Neural cell (in vitro differentiated cells): ENCODE measurements at regions not wholly inside any gene's neighbourhood (a gene's known extent, or its start where the extent isn't known, plus 50 kb on each side); places are given as distances from the start of the nearest gene placed in this dataset.

Source experiments
- H2AFZ ChIP-seq: fragments of 200-600, 300-800 bp; sonication (generic), shearing (Covaris generic); 2 replicates; pipeline ENCODE4 v1.6.0; 2014; ENCODE audit warnings: low read depth, mild to moderate bottlenecking, antibody characterized with exemption, low read length, moderate library complexity
- H3F3A ChIP-seq: fragments of 200-600 bp; shearing (Covaris generic); 2 replicates; pipeline ENCODE4 v1.6.1; 2016; ENCODE audit warnings: mild to moderate bottlenecking, moderate library complexity, mixed read lengths, antibody characterized with exemption, low read length; ENCODE audit not compliant: insufficient read depth, poor library complexity, severe bottlenecking
- H3K27ac ChIP-seq: fragments of 200-600, 300-800 bp; sonication (generic), shearing (Covaris generic); 2 replicates; pipeline ENCODE4 v1.5.1; 2014; ENCODE audit warnings: mild to moderate bottlenecking, low read length, moderate library complexity
- H3K27me3 ChIP-seq: fragments of 300-800, 200-600 bp; sonication (generic), shearing (Covaris generic); 2 replicates; pipeline ENCODE4 v1.6.0; 2014; ENCODE audit warnings: mild to moderate bottlenecking, low read depth, low read length, moderate library complexity; ENCODE audit not compliant: insufficient read depth
- H3K36me3 ChIP-seq: fragments of 300-800, 200-600 bp; sonication (generic), shearing (Covaris generic); 2 replicates; pipeline ENCODE4 v1.5.1; 2014; ENCODE audit warnings: mild to moderate bottlenecking, antibody characterized with exemption, low read length, moderate library complexity; ENCODE audit not compliant: insufficient read depth
- H3K4me2 ChIP-seq: fragments of 300-800, 200-600 bp; sonication (generic), shearing (Covaris generic); 2 replicates; pipeline ENCODE4 v1.6.0; 2014; ENCODE audit warnings: mild to moderate bottlenecking, low read length
- H3K4me3 ChIP-seq: fragments of 300-800, 200-600 bp; sonication (generic), shearing (Covaris generic); 2 replicates; pipeline ENCODE4 v1.5.1; 2014; ENCODE audit warnings: mild to moderate bottlenecking, low read length, moderate library complexity
- H3K79me2 ChIP-seq: fragments of 200-600 bp; shearing (Covaris generic); replicated peaks from 2 replicates; pipeline ENCODE4 v1.6.0; 2014; ENCODE audit warnings: mild to moderate bottlenecking, low read length, moderate library complexity; ENCODE audit not compliant: insufficient read depth
- H3K9ac ChIP-seq: fragments of 300-800, 200-600 bp; sonication (generic), shearing (Covaris generic); 2 replicates; pipeline ENCODE4 v1.6.1; 2016; ENCODE audit warnings: mild to moderate bottlenecking, low read length, mixed read lengths
- H3K9me2 ChIP-seq: fragments of 200-600 bp; shearing (Covaris generic); 2 replicates; pipeline ENCODE4 v1.6.1; 2016; ENCODE audit warnings: mild to moderate bottlenecking, low read length, mixed read lengths; ENCODE audit not compliant: insufficient read depth
- H3K9me3 ChIP-seq: fragments of 200-600, 300-800 bp; sonication (generic), shearing (Covaris generic); 2 replicates; pipeline ENCODE4 v1.6.1; 2016; ENCODE audit warnings: mild to moderate bottlenecking, mixed run types, low read length, moderate library complexity, mixed read lengths
- H4K20me1 ChIP-seq: fragments of 200-600 bp; shearing (Covaris generic); 2 replicates; pipeline ENCODE4 v1.6.1; 2016; ENCODE audit warnings: mild to moderate bottlenecking, mixed run types; ENCODE audit not compliant: insufficient read depth
- CTCF ChIP-seq: fragments of 450-650 bp; IDR thresholded peaks from 2 replicates; pipeline ENCODE4 v1.5.1; 2014; ENCODE audit warnings: antibody characterized with exemption, mild to moderate bottlenecking, moderate library complexity; ENCODE audit not compliant: poor library complexity, severe bottlenecking
- EP300 ChIP-seq: fragments of 450-650 bp; conservative IDR thresholded peaks from 2 replicates; pipeline ENCODE4 v1.6.1; 2014; ENCODE audit warnings: antibody characterized with exemption, mild to moderate bottlenecking, moderate library complexity; ENCODE audit not compliant: poor library complexity, severe bottlenecking
- EZH2 ChIP-seq: fragments of 200-600, 300-800 bp; shearing (Covaris generic), sonication (generic); IDR thresholded peaks from 2 replicates; pipeline ENCODE4 v1.6.1; 2014; ENCODE audit warnings: antibody characterized with exemption, low read length, borderline replicate concordance, mild to moderate bottlenecking; ENCODE audit not compliant: insufficient read depth, poor library complexity, severe bottlenecking
- MXI1 ChIP-seq: fragments of 450-650 bp; conservative IDR thresholded peaks from 2 replicates; pipeline ENCODE4 v1.6.1; 2014; ENCODE audit warnings: antibody characterized with exemption, mild to moderate bottlenecking; ENCODE audit not compliant: poor library complexity, severe bottlenecking
- POLR2AphosphoS5 ChIP-seq: IDR thresholded peaks from 2 replicates; pipeline ENCODE4 v1.6.1; 2012
- RAD21 ChIP-seq: fragments of 450-650 bp; conservative IDR thresholded peaks from 2 replicates; pipeline ENCODE4 v1.6.1; 2014; ENCODE audit warnings: antibody characterized with exemption, mild to moderate bottlenecking, moderate library complexity
- REST ChIP-seq: IDR thresholded peaks from 2 replicates; pipeline ENCODE4 v1.6.1; 2012; ENCODE audit warnings: borderline replicate concordance
- SMC3 ChIP-seq: fragments of 450-650 bp; conservative IDR thresholded peaks from 2 replicates; pipeline ENCODE4 v1.6.1; 2014; ENCODE audit warnings: antibody characterized with exemption, mild to moderate bottlenecking, moderate library complexity; ENCODE audit not compliant: poor library complexity
- TAF1 ChIP-seq: IDR thresholded peaks from 2 replicates; pipeline ENCODE4 v1.6.1; 2012; ENCODE audit warnings: low read depth

- Histone ChIP-seq H2AFZ (no peak overlapping the region), H3F3A (no peaks in the 10 kb centered on the region), H3K27me3 (no peaks in the 10 kb centered on the region), H3K36me3 (no peaks in the 10 kb centered on the region), H3K79me2 (no peaks in the 10 kb centered on the region), H3K4me2 (no peak overlapping the region), H3K9ac (no peak overlapping the region), H3K9me3 (no peaks in the 10 kb centered on the region), H3K9me2 (no peaks in the 10 kb centered on the region), H3K4me3 (no peak overlapping the region), H4K20me1 (no peaks in the 10 kb centered on the region), H3K27ac (no peak overlapping the region)
- TF ChIP-seq TAF1 (no peak), CTCF (no peak), RAD21 (no peak), EZH2 (no peak), REST (no peak), POLR2AphosphoS5 (no peak), SMC3 (no peak), EP300 (no peak), MXI1 (no peak)
Observed at GRCh38 chr1:4416189-4416588, 238.2 kb upstream of the AJAP1 start.

- Histone ChIP-seq H3K27ac (no peak overlapping the region), H3K4me3 (no peak overlapping the region), H3K9ac (no peak overlapping the region), H3K36me3 (no peaks in the 10 kb centered on the region), H4K20me1 (no peaks in the 10 kb centered on the region), H3K79me2 (no peaks in the 10 kb centered on the region), H3K27me3 (no peaks in the 10 kb centered on the region), H3F3A (no peaks in the 10 kb centered on the region), H2AFZ (no peak overlapping the region), H3K9me2 (no peaks in the 10 kb centered on the region), H3K4me2 (no peak overlapping the region), H3K9me3 (no peaks in the 10 kb centered on the region)
- no peak for TF ChIP-seq MXI1
- no peak for TF ChIP-seq POLR2AphosphoS5
- TF ChIP-seq EP300: no peak
- no peak for TF ChIP-seq RAD21
- no peak for TF ChIP-seq EZH2
- TF ChIP-seq TAF1: no peak
Observed at GRCh38 chr1:4418021-4418420, 236.4 kb upstream of the AJAP1 start.

GRCh38 chr1:4421986-4422385 is 232.4 kb upstream of the AJAP1 start:
- Histone ChIP-seq H3K27ac (no peak overlapping the region), H3F3A (no peaks in the 10 kb centered on the region), H3K36me3 (no peaks in the 10 kb centered on the region), H4K20me1 (no peaks in the 10 kb centered on the region), H3K9me3 (no peaks in the 10 kb centered on the region), H3K9me2 (no peaks in the 10 kb centered on the region), H2AFZ (peak overlapping the region; percentile 12), H3K9ac (no peak overlapping the region), H3K4me3 (no peak overlapping the region), H3K27me3 (no peaks in the 10 kb centered on the region), H3K4me2 (no peak overlapping the region), H3K79me2 (no peaks in the 10 kb centered on the region)
- no peak for TF ChIP-seq CTCF
- TF ChIP-seq REST: no peak
- TF ChIP-seq TAF1: no peak
- TF ChIP-seq MXI1: no peak
- no peak for TF ChIP-seq POLR2AphosphoS5
- no peak for TF ChIP-seq EP300
- no peak for TF ChIP-seq SMC3
- no peak for TF ChIP-seq RAD21
- TF ChIP-seq EZH2: no peak
